Stomach smooth muscle (tissue), 2 donors: ENCODE measurements at regions not wholly inside any gene's neighbourhood (a gene's known extent, or its start where the extent isn't known, plus 50 kb on each side); places are given as distances from the start of the nearest gene placed in this dataset.

Experiments used
- H3K27ac ChIP-seq: one replicate; pipeline ENCODE4 v1.7.0; 2013; ENCODE audit warnings: mild to moderate bottlenecking, low read length, inconsistent platforms
- H3K27me3 ChIP-seq, 2 donors: one replicate each; pipeline ENCODE4 v1.7.0; 2013; ENCODE audit warnings: low read length in 2 of 2; ENCODE audit not compliant: insufficient read depth in 2 of 2, control insufficient read depth in 1 of 2
- H3K36me3 ChIP-seq, 2 donors: one replicate each; pipeline ENCODE4 v1.7.0; 2013; ENCODE audit warnings: low read length in 2 of 2; ENCODE audit not compliant: control insufficient read depth in 2 of 2, insufficient read depth in 2 of 2
- H3K4me1 ChIP-seq: one replicate; pipeline ENCODE4 v1.7.0; 2013; ENCODE audit warnings: low read length; ENCODE audit not compliant: control insufficient read depth, insufficient read depth
- H3K4me3 ChIP-seq, 2 donors: one replicate each; pipeline ENCODE4 v1.7.0; 2013; ENCODE audit warnings: low read length in 2 of 2
- H3K9ac ChIP-seq, 2 donors: one replicate each; pipeline ENCODE4 v1.7.0; 2013; ENCODE audit warnings: low read length in 2 of 2, mild to moderate bottlenecking in 1 of 2
- H3K9me3 ChIP-seq, 2 donors: one replicate each; pipeline ENCODE4 v1.7.0; 2013; ENCODE audit warnings: low read length in 2 of 2; ENCODE audit not compliant: control insufficient read depth in 2 of 2
- donor health status: healthy.
- donor health status: Pancreatic carcinoma.

DNA sequence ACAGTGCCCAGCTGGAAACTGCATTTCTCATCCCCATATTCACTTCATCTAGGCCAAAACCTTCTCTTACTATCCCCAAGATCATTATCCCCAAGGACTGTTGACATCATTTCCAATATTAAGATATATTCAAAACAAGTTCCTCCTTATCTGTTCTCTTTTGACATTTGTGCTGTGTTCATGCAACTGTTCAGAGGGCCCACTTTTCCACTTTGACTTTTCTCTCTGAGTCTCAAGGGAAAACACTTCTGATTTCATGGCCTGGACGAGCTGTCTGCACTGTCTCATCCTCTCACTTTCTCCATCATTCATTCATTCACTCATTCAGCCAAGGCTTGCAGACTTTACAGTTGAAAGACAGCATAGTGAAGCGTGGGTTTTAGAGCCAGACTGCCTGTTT is 173.7 kb upstream of the DAPK1 start:
- Histone ChIP-seq H3K9ac (no peak overlapping the region), H3K27me3 (no peaks in the 10 kb centered on the region), H3K4me1 (no peaks in the 10 kb centered on the region), H3K27ac (no peak overlapping the region), H3K4me3 (no peak overlapping the region), H3K9me3 (no peaks in the 10 kb centered on the region), H3K36me3 (no peaks in the 10 kb centered on the region)

GRCh38 chr9:87324613-87325194 is 173.0 kb upstream of the DAPK1 start:
- no peaks in the 10 kb centered on the region for H3K9me3 ChIP-seq
- no peaks in the 10 kb centered on the region for H3K4me1 ChIP-seq
- no peaks in the 10 kb centered on the region for H3K36me3 ChIP-seq
- no peaks in the 10 kb centered on the region for H3K27me3 ChIP-seq
- H3K4me3 ChIP-seq = no peak overlapping the region
- H3K9ac ChIP-seq = no peak overlapping the region
- H3K27ac ChIP-seq = no peak overlapping the region

GRCh38 chr9:87327575-87328125 is 170.0 kb upstream of the DAPK1 start:
- Histone ChIP-seq H3K9me3 (peaks cover 11 to 12% of the 10 kb centered on the region in 2 donors), H3K4me3 (no peak overlapping the region), H3K36me3 (no peaks in the 10 kb centered on the region), H3K27me3 (no peaks in the 10 kb centered on the region), H3K27ac (no peak overlapping the region), H3K9ac (no peak overlapping the region), H3K4me1 (no peaks in the 10 kb centered on the region)

DNA sequence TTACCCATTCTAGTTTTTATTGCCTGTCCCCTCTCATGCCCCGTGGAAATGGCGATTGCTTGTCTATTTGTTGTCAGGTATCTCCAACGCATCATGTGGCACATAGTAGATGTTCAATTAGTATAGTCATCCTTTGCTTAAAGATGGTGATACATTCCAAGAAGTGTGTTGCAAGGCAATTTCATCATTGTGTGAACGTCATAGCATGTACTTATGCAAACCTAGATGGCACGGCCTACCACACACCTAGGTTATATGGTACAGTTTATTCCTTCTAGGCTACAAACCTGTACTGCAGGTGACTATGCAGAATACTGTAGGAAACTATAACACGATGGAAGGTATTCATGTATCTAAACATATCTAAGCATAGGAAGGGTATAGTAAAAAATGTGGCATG is 163.9 kb upstream of the DAPK1 start:
- H3K9me3 ChIP-seq = peaks cover 11 to 12% of the 10 kb centered on the region in 2 donors
- no peaks in the 10 kb centered on the region for H3K36me3 ChIP-seq
- no peak overlapping the region for H3K4me3 ChIP-seq
- peaks cover 9% of the 10 kb centered on the region for H3K4me1 ChIP-seq
- H3K9ac ChIP-seq = no peak overlapping the region
- no peaks in the 10 kb centered on the region for H3K27me3 ChIP-seq
- no peak overlapping the region for H3K27ac ChIP-seq

DNA sequence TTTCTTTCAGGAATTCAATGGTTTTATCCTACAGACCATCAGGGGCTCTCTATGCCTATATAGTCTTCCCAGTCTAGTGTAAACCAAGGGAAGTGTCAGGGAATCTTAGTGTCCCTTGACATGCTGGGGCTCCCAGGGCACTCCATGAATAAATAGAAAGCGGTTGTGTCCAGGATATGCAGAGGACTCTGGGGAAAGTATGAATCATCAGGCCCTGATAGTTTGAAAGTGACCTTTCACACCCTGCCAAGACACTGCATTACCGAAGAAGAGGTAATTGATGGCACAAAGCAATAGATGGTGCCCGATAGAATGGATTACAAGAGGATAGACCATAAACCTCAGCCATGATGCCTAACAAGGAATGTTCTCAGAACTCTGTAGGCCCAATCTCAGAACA is 163.3 kb upstream of the DAPK1 start:
- Histone ChIP-seq H3K9ac (no peak overlapping the region), H3K27ac (no peak overlapping the region), H3K4me3 (no peak overlapping the region), H3K4me1 (peaks cover 9% of the 10 kb centered on the region), H3K36me3 (no peaks in the 10 kb centered on the region), H3K9me3 (peaks cover 11 to 12% of the 10 kb centered on the region in 2 donors), H3K27me3 (no peaks in the 10 kb centered on the region)

- Histone ChIP-seq H3K27ac (no peak overlapping the region), H3K4me1 (peaks cover 9% of the 10 kb centered on the region), H3K27me3 (no peaks in the 10 kb centered on the region), H3K9me3 (peaks cover 4% of the 10 kb centered on the region in 2 donors), H3K36me3 (no peaks in the 10 kb centered on the region), H3K4me3 (no peak overlapping the region), H3K9ac (no peak overlapping the region)
These were observed 161.3 kb upstream of the DAPK1 start for GRCh38 chr9:87336407-87336806.

GRCh38 chr9:87336914-87337333 is 160.7 kb upstream of the DAPK1 start:
- Histone ChIP-seq H3K36me3 (no peaks in the 10 kb centered on the region), H3K27ac (no peak overlapping the region), H3K4me3 (peak overlapping the region; percentile 76 to 86), H3K4me1 (peaks cover 9% of the 10 kb centered on the region), H3K9me3 (peaks cover 0 to 2% of the 10 kb centered on the region in 2 donors), H3K27me3 (no peaks in the 10 kb centered on the region), H3K9ac (peak overlapping the region; percentile 25 to 29)

DNA sequence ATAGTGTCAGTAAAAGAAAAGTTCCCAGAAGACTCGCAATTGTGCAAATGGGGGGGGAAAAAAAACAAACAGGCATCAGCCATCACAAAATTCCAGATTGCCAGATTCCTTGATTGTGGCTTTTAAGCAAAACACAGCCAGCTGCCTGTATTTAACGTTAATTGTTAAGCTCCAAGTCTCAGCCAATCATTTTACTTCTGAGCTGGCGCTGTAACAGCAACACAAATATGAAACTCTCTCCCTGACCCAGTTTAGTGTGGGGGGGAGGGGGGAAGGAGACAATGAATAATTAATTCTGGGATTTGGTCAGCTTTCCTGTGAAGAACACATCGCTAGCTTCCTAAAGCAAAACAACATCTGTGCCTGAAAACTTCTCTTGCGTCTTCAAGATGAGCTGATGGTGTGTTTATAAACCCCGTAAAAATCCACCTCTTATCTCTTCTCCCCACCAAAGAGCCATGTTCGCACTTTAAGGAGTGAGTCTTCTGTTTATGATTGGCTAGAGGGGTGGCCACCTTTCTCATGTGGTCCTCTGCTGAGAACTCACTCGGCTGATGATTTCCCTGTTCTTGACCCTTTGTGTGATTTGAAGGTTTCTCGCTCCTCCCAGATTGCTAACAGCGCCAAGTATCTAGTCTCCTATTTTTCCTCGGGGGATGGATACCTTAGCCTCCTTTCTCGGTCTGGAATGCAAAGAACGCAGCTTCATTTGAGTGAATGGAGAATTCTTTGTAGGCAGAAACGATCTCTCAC is 160.2 kb upstream of the DAPK1 start:
- Histone ChIP-seq H3K4me3 (peak overlapping the region; percentile 76 to 86), H3K27ac (no peak overlapping the region), H3K9ac (peak overlapping the region in 1 of 2 donors; percentile 25), H3K27me3 (no peaks in the 10 kb centered on the region), H3K4me1 (peaks cover 9% of the 10 kb centered on the region), H3K9me3 (no peaks in the 10 kb centered on the region), H3K36me3 (no peaks in the 10 kb centered on the region)

DNA sequence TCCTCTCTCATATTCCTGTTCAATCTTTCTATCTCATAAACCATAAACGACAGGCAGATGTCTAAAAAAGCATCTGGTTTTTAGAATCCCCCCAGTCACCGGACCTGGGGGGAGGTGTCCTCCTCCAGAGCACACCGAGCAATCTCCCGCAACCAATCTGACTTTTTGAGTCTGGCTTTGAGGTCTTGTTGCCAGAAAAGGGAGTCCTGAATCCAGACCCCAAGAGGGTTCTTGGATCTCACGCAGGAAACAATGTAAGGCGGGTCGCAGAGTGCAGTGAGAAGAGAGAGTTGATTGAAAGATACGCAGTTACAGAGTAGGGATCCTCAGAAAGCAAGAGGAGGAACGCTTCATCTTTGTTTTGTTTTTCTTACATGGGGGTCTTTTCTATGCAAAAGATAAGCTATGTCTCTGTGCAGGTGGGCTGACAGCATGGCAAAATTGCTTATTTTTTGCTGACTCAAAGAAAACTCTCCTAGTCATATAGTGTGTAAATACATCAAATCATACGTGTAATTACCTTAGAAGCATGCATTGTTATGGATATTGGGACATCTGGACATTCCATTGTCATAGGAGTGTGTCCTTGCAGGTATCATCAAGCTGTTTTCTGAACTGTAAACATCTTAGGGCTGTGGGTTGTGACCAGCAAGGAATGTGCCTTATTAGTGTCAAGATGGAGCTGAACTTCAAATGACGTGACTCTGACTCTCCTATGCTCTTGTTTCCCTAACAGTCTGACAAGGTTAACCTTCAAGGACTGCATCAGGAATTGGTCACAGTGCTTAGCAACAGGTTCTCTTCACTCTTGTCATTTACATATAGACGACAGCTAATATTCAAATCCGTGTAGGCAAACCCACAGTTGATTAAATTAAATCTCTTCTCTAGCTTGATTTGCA is 159.3 kb upstream of the DAPK1 start:
- H3K36me3 ChIP-seq = no peaks in the 10 kb centered on the region
- H3K4me1 ChIP-seq = peaks cover 16% of the 10 kb centered on the region
- H3K4me3 ChIP-seq = no peak overlapping the region
- H3K27ac ChIP-seq = no peak overlapping the region
- no peaks in the 10 kb centered on the region for H3K27me3 ChIP-seq
- no peak overlapping the region for H3K9ac ChIP-seq
- H3K9me3 ChIP-seq = no peaks in the 10 kb centered on the region

GRCh38 chr9:87340391-87340790 is 157.3 kb upstream of the DAPK1 start:
- no peak overlapping the region for H3K9ac ChIP-seq
- H3K36me3 ChIP-seq = no peaks in the 10 kb centered on the region
- no peak overlapping the region for H3K27ac ChIP-seq
- H3K4me3 ChIP-seq = no peak overlapping the region
- no peaks in the 10 kb centered on the region for H3K27me3 ChIP-seq
- H3K9me3 ChIP-seq = no peaks in the 10 kb centered on the region
- peaks cover 20% of the 10 kb centered on the region for H3K4me1 ChIP-seq
